ENCODE measurements at regions not wholly inside any gene's neighbourhood (a gene's known extent, or its start where the extent isn't known, plus 50 kb on each side); places are given as distances from the start of the nearest gene placed in this dataset.
A peak's percentile ranks its signal among the peaks of the same experiment; 100 is the strongest.
"Not testable (repeated sequence)": the region's sequence is repeated elsewhere in the genome, so short reads cannot be mapped to it uniquely, and the experiment has no call there.

DNA sequence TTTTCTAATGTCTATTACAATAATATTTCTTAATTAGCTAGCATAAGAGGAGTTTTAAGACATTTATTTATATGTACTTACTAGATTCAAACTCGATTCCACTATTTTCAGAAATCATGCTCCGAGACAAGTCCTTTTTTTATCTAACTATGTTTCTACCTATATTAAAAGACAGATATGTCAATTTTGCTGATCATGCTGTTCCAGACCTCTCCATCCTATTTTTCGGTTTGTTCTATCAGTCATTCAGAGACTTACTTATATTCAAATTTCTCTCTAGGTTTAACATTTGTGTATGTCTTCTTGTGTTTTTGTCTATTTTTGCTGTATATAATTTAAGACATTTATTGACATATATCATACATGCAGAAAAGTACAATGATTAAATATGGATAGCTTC is 635.5 kb downstream of the ZNF716 start:
- DNase-seq: not testable (repeated sequence)

DNA sequence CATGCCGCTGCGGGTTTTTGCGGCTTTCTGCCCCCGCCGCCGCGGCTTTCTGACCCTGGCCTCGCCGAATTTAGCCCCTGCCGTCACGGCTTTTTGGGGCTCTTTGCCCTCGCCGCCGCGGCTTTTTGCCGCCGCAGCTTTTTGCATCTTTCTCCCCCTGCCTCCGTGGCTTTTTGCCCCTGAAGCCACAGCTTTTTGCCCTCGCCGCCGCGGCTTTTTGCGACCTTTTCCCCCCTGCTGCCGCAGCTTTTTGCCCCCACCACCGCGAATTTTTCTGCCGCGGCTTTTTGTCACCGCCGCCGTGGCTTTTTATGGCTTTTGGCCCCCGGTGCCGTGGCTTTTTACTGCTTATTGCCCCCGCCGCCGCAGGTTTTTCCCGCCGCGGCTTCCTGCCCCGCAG is 636.5 kb downstream of the ZNF716 start:
- no peak for DNase-seq

DNA sequence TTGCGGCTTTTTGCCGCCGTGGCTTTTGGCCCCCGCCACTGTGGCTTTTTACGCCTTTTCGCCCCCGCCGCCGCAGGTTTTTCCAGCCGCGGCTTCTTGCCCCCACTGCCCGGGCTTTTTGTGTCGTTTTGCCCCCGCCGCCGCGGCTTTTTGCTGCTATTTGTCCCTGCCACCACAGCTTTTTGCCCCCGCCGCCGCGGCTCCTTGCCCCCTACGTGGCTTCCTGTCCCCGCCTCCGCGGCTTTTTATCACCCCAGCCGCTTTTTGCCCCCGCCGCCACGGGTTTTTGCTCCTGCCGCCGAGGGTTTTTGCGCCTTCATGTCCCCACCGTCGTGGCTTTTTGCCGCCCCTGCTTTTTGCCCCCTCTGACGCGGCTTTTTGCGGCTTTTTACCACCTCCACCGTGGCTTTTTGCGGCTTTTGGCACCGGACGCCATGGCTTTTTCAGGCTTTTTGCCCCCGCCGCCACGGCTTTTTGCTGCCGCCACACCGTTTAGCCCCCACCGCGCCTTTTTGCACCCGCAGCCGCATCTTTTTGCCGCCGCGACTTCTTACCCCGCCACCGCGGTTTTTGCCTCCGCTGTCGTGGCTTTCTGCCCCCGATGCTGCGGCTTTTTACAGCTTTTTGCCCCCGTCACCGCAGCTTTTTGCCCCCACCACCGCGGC is 637.0 kb downstream of the ZNF716 start:
- DNase-seq: peak; percentile 1

DNA sequence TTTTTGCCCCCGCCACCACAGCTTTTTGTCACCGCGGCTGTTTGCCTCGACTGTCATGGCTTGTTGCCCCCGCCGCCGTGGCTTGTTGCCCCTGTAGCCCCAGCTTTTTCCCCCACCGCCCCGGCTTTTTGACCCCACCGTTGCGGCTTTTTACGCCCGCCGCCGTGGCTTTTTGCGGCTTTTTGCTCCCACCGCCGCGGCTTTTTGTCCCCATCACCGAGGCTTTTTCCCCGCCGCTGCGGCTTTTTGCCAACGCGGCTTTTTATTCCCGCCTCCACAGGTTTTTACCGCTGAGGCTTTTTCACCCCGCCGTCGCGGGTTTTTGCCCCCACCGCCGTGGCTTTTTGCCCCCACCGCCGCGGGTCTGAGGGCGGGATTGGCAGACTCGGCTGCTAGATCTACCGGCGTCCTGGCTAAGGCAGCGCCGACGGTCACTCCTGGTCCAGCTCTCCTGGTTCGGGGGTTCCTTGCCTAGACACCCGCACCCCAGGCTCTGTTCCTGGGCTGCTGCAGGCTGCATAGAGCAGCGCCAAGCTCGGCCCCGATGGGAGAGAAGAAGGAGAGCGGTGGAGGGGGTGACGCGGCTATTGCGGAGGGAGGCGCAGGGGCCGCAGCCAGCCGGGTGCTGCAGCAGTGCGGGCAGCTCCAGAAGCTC is 637.7 kb downstream of the ZNF716 start:
- no peak for DNase-seq

DNA sequence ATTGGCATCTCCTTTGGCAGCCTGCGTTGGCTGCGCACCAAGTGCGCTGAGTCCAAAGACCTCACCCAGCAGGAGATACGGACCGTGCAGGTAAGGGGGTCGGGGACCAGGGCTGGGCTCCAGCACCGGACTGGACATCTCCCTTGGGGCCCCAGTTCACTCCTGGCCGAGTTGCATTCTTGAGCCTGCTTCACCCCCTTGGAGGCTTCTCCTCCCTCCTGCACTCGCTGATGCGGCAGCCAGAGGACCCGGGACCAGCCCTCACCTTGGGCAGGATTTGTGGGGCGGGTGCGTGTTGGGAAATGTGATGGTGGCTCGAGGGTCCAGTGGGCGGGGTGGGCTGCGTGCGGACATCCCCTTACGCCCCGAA is 638.2 kb downstream of the ZNF716 start:
- not testable (repeated sequence) for DNase-seq

DNA sequence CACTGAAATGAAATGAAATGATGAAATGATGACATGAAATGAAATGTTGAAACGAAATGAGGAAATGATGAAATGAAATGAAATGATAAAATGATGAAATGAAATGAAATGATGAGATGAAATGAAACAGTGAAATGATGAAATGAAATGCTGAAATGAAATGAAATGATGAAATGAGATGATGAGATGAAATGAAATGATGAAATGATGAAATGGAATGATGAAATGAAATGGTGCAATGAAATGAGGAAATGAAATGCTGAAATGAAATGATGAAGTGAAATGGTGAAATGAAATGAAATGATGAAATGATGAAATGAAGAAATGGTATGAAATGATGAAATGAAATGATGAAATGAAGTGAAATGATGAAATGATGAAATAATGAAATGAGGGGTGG is 641.1 kb downstream of the ZNF716 start:
- DNase-seq: not testable (repeated sequence)

All from activated CD4-positive, alpha-beta T cell treated with anti-CD3 and anti-CD28 coated beads for 48 hours (primary cell).